Central memory CD8-positive, alpha-beta T cell (primary cell): ENCODE measurements at regions not wholly inside any gene's neighbourhood (a gene's known extent, or its start where the extent isn't known, plus 50 kb on each side); places are given as distances from the start of the nearest gene placed in this dataset.
"Not testable (repeated sequence)": the region's sequence is repeated elsewhere in the genome, so short reads cannot be mapped to it uniquely, and the experiment has no call there.

Experiments used
- ATAC-seq: fragments of 150-1000 bp; cut with Tn5 transposase; replicated peaks from 2 replicates; pipeline ENCODE4 v1.10.0; 2022; ENCODE audit warnings: mild to moderate bottlenecking, moderate FRiP score, moderate number of reproducible peaks; ENCODE audit not compliant: poor library complexity, severe bottlenecking; ENCODE audit errors: extremely low read depth
- DNase-seq, 2 donors: peaks; one replicate each; pipeline ENCODE4 v3.0.0; 2021; ENCODE audit warnings: low spot score in 2 of 2
- H3K27ac Mint-ChIP-seq: one replicate; pipeline ENCODE4 v1.8.0; 2022; ENCODE audit warnings: low read depth, mild to moderate bottlenecking, moderate library complexity, mixed read lengths
- H3K27me3 Mint-ChIP-seq: one replicate; pipeline ENCODE4 v1.8.0; 2022; ENCODE audit warnings: mixed read lengths
- H3K36me3 Mint-ChIP-seq: one replicate; pipeline ENCODE4 v1.8.0; 2022; ENCODE audit warnings: mild to moderate bottlenecking, moderate library complexity, mixed read lengths; ENCODE audit not compliant: insufficient read depth
- H3K4me1 Mint-ChIP-seq: one replicate; pipeline ENCODE4 v1.8.0; 2022; ENCODE audit warnings: mixed read lengths
- H3K4me3 Mint-ChIP-seq: one replicate; pipeline ENCODE4 v1.8.0; 2022; ENCODE audit warnings: mild to moderate bottlenecking, moderate library complexity, mixed read lengths
- H3K9me3 Mint-ChIP-seq: one replicate; pipeline ENCODE4 v1.8.0; 2022; ENCODE audit warnings: mixed read lengths

GRCh38 chr20:19861147-19861759 lies 103.2 kb downstream of the RIN2 start:
- H3K27ac Mint-ChIP-seq, result no peak overlapping the region
- no peaks in the 10 kb centered on the region for H3K4me1 Mint-ChIP-seq
- H3K9me3 Mint-ChIP-seq, result peaks cover 6% of the 10 kb centered on the region
- H3K27me3 Mint-ChIP-seq, result peaks cover 9% of the 10 kb centered on the region
- peaks cover 1% of the 10 kb centered on the region for H3K36me3 Mint-ChIP-seq
- H3K4me3 Mint-ChIP-seq, result no peak overlapping the region
- no peak for DNase-seq
- no peak for ATAC-seq

DNA sequence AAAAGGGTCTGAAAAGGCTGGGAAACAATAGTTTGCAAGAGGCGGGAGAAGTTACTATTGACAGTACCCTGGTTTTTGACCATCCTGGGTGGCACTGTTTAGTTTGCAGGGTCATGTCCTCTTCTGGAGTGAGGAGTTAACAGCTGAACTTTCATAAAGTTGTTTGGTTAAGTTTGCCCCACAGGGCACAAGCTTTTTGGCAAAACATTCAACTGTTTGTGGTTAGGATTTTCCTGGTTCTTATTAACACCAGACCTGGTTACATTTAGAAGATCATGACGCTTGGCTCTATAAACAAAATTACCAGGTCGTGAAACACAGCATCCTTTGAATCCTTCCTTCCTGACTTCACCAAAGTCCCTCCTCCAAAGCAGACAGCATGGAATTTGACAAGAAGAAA lies 106.1 kb downstream of the RIN2 start:
- no peaks in the 10 kb centered on the region for H3K36me3 Mint-ChIP-seq
- no peak for ATAC-seq
- H3K9me3 Mint-ChIP-seq, result peaks cover 6% of the 10 kb centered on the region
- H3K27me3 Mint-ChIP-seq, result peaks cover 9% of the 10 kb centered on the region
- H3K27ac Mint-ChIP-seq, result no peak overlapping the region
- DNase-seq, result no peak
- no peaks in the 10 kb centered on the region for H3K4me1 Mint-ChIP-seq
- H3K4me3 Mint-ChIP-seq, result no peak overlapping the region

DNA sequence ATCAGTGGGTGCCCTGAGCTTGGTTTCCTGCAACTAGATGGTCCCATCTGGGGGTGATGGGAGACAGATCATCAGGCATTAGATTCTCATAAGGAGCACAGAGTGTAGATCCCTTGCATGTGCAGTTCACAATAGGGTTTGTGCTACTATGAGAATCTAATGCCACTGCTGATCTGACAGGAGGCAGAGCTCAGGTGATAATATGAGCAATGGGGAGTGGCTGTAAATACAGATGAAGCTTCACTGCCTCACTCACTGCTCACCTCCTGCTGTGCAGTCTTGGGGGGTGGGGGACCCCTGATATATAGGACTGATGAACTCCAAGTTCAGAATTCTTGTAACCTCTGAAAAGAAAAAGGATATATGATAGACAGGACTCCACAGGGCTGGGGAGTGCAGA lies 108.0 kb downstream of the RIN2 start:
- Mint-ChIP-seq H3K27me3 (peaks cover 9% of the 10 kb centered on the region), H3K9me3 (no peaks in the 10 kb centered on the region), H3K4me3 (no peak overlapping the region), H3K4me1 (no peaks in the 10 kb centered on the region), H3K36me3 (no peaks in the 10 kb centered on the region), H3K27ac (no peak overlapping the region)
- ATAC-seq (no peak), DNase-seq (no peak)

GRCh38 chr20:19867074-19867473 lies 109.0 kb downstream of the RIN2 start:
- Mint-ChIP-seq H3K36me3 (no peaks in the 10 kb centered on the region), H3K27ac (no peak overlapping the region), H3K9me3 (no peaks in the 10 kb centered on the region), H3K4me1 (no peaks in the 10 kb centered on the region), H3K27me3 (peaks cover 9% of the 10 kb centered on the region), H3K4me3 (no peak overlapping the region)
- ATAC-seq, result no peak
- DNase-seq, result no peak

DNA sequence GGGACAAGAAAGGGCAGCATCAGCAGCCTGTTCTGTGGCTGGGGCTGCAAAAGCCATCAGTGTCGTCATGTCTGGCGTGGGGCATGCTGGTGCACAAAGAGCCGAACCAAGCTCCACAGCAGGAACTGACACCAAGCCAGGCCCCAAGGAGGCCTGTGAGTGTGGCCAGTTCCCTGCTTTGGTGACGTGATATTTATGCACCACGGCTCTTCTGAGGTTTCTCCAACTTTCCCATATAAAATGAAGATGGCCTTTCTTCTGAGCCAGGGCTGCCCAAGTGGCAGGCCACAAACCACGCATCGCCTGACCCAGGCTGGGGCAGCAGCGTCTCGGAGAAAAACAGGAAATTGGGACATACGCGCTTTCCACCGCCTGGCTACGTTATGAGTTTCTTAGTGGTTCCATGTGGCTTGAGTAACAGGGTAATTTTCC lies 109.9 kb downstream of the RIN2 start:
- Mint-ChIP-seq H3K27ac (no peak overlapping the region), H3K9me3 (no peaks in the 10 kb centered on the region), H3K27me3 (peaks cover 9% of the 10 kb centered on the region), H3K4me3 (no peak overlapping the region), H3K36me3 (no peaks in the 10 kb centered on the region), H3K4me1 (no peaks in the 10 kb centered on the region)
- DNase-seq, result no peak
- ATAC-seq, result no peak

DNA sequence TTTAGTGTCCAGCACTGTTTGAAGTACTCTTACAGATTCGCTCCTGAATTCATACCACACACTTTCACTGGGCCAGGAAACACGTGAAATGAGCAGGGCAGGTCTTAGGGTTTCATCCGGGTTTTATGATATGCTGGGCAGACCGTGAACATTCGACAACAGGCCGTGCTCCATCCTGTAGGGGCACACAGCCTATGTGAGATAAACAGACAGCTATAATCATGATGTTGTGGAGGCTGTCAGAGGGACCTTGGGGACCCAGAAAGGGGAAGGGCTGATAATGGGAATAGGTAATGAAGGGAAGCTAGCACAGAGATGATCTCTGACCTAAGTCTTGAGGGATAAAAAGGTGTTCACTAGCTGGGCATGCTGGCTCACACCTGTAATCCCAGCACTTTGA lies 110.4 kb downstream of the RIN2 start:
- no peaks in the 10 kb centered on the region for H3K36me3 Mint-ChIP-seq
- peaks cover 5% of the 10 kb centered on the region for H3K27me3 Mint-ChIP-seq
- H3K9me3 Mint-ChIP-seq, result no peaks in the 10 kb centered on the region
- ATAC-seq, result no peak
- no peak for DNase-seq
- no peak overlapping the region for H3K27ac Mint-ChIP-seq
- no peaks in the 10 kb centered on the region for H3K4me1 Mint-ChIP-seq
- no peak overlapping the region for H3K4me3 Mint-ChIP-seq

GRCh38 chr20:19872001-19872400 lies 113.9 kb downstream of the RIN2 start:
- Mint-ChIP-seq H3K27me3 (no peaks in the 10 kb centered on the region), H3K27ac (no peak overlapping the region), H3K4me3 (no peak overlapping the region), H3K9me3 (no peaks in the 10 kb centered on the region), H3K36me3 (no peaks in the 10 kb centered on the region), H3K4me1 (peaks cover 10% of the 10 kb centered on the region)
- ATAC-seq (no peak), DNase-seq (no peak)

GRCh38 chr20:19874040-19874727 lies 116.1 kb downstream of the RIN2 start:
- H3K9me3 Mint-ChIP-seq, result no peaks in the 10 kb centered on the region
- no peaks in the 10 kb centered on the region for H3K36me3 Mint-ChIP-seq
- no peak overlapping the region for H3K27ac Mint-ChIP-seq
- ATAC-seq, result no peak
- H3K4me3 Mint-ChIP-seq, result no peak overlapping the region
- no peaks in the 10 kb centered on the region for H3K27me3 Mint-ChIP-seq
- no peak for DNase-seq
- peaks cover 10% of the 10 kb centered on the region for H3K4me1 Mint-ChIP-seq

DNA sequence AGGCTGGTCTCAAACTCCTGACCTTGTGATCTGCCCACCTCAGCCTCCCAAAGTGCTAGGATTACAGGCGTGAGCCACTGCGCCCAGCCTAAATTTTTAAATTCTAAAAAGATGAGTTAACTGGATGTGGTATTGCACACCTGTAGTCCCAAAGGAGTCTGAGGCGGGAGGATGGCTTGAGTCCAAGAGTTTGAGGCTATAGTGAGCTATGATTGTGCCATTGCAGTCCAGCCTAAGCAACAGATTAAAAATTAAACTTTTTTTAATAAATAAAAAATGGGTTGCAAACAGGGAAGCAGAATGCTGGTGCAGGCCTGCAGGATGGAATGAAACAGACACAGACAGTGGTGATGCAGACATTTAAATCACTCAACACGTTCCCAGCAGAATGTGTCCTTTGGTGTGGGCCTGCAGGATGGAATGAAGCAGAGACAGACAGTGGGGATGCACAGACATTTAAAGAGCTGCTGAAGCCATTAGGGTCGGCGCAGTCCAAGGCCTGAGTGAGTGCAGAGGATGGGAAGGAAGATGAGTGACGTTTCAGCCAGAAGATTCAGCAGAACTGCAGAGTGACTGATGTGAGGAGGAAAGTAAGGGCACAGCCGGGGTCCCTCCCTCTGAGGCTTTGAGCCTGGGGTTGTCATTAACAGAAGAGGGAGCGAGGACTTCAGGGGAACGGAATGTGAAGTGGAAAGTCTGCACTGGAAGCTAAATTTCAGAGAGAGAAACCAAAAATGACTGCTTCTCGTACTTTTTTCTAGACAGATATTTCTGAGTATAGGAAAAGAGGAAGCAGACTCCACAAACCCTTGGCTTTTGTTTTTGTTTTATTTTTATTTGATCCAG lies 117.5 kb downstream of the RIN2 start:
- Mint-ChIP-seq H3K27me3 (no peaks in the 10 kb centered on the region), H3K4me3 (no peak overlapping the region), H3K4me1 (peaks cover 10% of the 10 kb centered on the region), H3K27ac (no peak overlapping the region), H3K36me3 (no peaks in the 10 kb centered on the region), H3K9me3 (no peaks in the 10 kb centered on the region)
- DNase-seq (no peak), ATAC-seq (no peak)

- no peak for DNase-seq
- H3K27ac Mint-ChIP-seq, result no peak overlapping the region
- ATAC-seq, result no peak
- H3K27me3 Mint-ChIP-seq, result no peaks in the 10 kb centered on the region
- H3K9me3 Mint-ChIP-seq, result no peaks in the 10 kb centered on the region
- H3K4me3 Mint-ChIP-seq, result no peak overlapping the region
- H3K4me1 Mint-ChIP-seq, result peaks cover 10% of the 10 kb centered on the region
- no peaks in the 10 kb centered on the region for H3K36me3 Mint-ChIP-seq
Observed at GRCh38 chr20:19876828-19877460, 118.9 kb downstream of the RIN2 start.

DNA sequence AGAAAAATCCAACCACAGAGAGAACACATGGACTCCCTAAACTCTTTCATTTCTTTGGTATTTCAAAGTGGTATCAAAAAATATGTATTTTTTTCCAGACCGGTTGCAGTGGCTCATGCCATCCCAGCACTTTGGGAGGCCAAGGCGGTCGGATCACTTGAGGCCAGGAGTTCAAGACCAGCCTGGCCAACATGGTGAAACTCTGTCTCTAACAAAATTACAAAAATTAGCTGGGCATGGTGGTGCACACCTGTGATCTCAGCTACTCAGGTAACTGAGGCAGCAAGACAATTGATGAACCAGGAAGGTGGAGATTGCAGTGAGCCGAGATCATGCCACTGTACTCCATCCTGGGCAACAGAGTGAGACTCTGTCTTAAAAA lies 121.8 kb downstream of the RIN2 start:
- H3K9me3 Mint-ChIP-seq, H3K27ac Mint-ChIP-seq, H3K27me3 Mint-ChIP-seq, ATAC-seq, H3K4me3 Mint-ChIP-seq, H3K36me3 Mint-ChIP-seq, DNase-seq, H3K4me1 Mint-ChIP-seq: not testable (repeated sequence)

DNA sequence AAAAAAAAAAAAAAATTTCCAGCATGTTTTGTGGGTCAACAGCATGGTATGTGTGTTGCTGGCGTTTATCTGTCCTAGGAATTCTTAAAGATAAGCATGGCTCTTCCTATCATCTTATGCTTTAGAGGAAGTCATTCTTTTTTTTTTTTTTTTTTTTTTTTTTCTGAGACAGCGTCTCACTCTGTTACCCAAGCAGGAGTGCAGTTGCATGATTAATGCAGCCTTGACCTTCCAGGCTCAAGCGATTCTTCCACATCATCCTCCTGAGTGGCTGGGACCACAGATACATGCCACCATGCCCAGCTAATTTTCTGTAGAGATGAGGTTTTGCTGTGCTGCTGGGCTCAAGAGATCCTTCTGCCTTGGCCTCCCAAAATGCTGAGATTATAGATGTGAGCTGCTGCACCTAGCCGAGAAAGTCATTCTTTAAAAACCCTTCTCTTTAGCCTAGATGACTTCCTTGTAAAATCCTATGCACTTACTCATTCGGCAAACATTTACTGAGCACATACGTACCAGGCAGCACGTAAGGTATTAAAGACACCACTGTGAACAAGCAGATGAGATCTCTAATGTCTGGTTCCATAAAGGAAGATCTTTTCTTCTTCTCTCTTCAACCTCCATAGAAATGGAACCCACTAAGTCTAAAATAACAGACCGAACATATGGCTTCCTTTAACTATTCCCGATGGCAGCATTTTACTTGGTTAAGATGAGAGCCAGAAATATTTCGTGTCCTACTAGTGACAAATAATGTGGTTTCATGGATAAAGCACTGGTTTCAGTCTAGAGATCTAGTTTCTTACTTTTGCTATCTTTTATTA lies 122.4 kb downstream of the RIN2 start:
- peaks cover 2% of the 10 kb centered on the region for H3K36me3 Mint-ChIP-seq
- H3K4me3 Mint-ChIP-seq, result no peak overlapping the region
- H3K27ac Mint-ChIP-seq, result no peak overlapping the region
- peaks cover 9% of the 10 kb centered on the region for H3K4me1 Mint-ChIP-seq
- DNase-seq (no peak), ATAC-seq (no peak)
- H3K9me3 Mint-ChIP-seq, result no peaks in the 10 kb centered on the region
- H3K27me3 Mint-ChIP-seq, result peaks cover 7% of the 10 kb centered on the region
